ENCODE measurements at regions not wholly inside any gene's neighbourhood (a gene's known extent, or its start where the extent isn't known, plus 50 kb on each side); places are given as distances from the start of the nearest gene placed in this dataset.

- Histone ChIP-seq H3K79me2 (ENCODE audit: control insufficient read depth, insufficient read depth, low read length) (no peaks in the 10 kb centered on the region), H4K20me1 (ENCODE audit: control insufficient read depth, extremely low read depth, insufficient read depth, low read length) (no peaks in the 10 kb centered on the region), H2AFZ (ENCODE audit: low read length) (no peak overlapping the region), H3K9me3 (ENCODE audit: control insufficient read depth, insufficient read depth, low read depth, low read length) (no peaks in the 10 kb centered on the region), H3K4me3 (replicated peaks in 1 of 4; ENCODE audit: control extremely low read depth in 1 of 4, insufficient read depth in 1 of 4, low read depth in 3 of 4, low read length in 4 of 4) (no peak overlapping the region), H3K27me3 (ENCODE audit: control insufficient read depth, insufficient read depth, low read length) (no peaks in the 10 kb centered on the region), H3K27ac (ENCODE audit: insufficient read depth, low read length) (no peak overlapping the region), H3K4me1 (ENCODE audit: control insufficient read depth, extremely low read depth, insufficient read depth, low read length) (no peaks in the 10 kb centered on the region), H3K4me2 (ENCODE audit: extremely low read depth, insufficient read depth, low read length) (no peak overlapping the region), H3K9ac (ENCODE audit: insufficient read depth, low read length) (no peak overlapping the region), H3K36me3 (ENCODE audit: control insufficient read depth, insufficient read depth, low read length) (no peaks in the 10 kb centered on the region)
- TF ChIP-seq EZH2 (IDR thresholded peaks at IDR 0.05; ENCODE audit: low read length, missing control alignments) = no peak
- TF ChIP-seq, protein P1, sequence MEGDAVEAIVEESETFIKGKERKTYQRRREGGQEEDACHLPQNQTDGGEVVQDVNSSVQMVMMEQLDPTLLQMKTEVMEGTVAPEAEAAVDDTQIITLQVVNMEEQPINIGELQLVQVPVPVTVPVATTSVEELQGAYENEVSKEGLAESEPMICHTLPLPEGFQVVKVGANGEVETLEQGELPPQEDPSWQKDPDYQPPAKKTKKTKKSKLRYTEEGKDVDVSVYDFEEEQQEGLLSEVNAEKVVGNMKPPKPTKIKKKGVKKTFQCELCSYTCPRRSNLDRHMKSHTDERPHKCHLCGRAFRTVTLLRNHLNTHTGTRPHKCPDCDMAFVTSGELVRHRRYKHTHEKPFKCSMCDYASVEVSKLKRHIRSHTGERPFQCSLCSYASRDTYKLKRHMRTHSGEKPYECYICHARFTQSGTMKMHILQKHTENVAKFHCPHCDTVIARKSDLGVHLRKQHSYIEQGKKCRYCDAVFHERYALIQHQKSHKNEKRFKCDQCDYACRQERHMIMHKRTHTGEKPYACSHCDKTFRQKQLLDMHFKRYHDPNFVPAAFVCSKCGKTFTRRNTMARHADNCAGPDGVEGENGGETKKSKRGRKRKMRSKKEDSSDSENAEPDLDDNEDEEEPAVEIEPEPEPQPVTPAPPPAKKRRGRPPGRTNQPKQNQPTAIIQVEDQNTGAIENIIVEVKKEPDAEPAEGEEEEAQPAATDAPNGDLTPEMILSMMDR (conservative IDR thresholded peaks at IDR 0.05 in 1 of 2, IDR thresholded peaks at IDR 0.05 in 1 of 2; ENCODE audit: low read depth in 1 of 2, low read length in 2 of 2) = no peak
- no peak for DNase-seq (ENCODE audit: low read depth in 2 of 2)
These were observed 992.7 kb upstream of the USP15 start for GRCh38 chr12:61267474-61267873.

DNA sequence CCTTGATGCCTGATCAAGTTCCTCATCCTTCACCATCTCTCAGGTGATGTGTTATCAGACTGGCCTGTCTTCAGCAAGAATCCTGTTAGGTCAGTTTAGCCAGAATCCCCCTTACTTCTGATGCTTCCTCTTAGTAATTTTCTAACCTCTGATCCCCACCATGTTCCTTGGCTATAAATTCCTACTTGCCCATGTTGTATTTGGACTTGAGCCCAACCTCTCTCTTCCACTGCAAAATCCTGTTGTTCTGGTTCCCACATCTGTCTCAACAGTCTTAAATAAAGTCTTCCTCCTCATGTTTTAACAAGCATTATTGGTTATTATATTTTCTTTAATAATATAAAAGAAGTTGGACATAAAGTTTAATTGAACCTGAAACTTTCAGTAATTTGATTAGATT is 987.8 kb upstream of the USP15 start:
- no peak for TF ChIP-seq EZH2 (IDR thresholded peaks at IDR 0.05; ENCODE audit: low read length, missing control alignments)
- TF ChIP-seq, protein P1 (conservative IDR thresholded peaks at IDR 0.05 in 1 of 2, IDR thresholded peaks at IDR 0.05 in 1 of 2; ENCODE audit: low read depth in 1 of 2, low read length in 2 of 2) = no peak
- no peaks in the 10 kb centered on the region for H3K36me3 ChIP-seq (ENCODE audit: control insufficient read depth, insufficient read depth, low read length)
- H4K20me1 ChIP-seq (ENCODE audit: control insufficient read depth, extremely low read depth, insufficient read depth, low read length) = no peaks in the 10 kb centered on the region
- no peaks in the 10 kb centered on the region for H3K79me2 ChIP-seq (ENCODE audit: control insufficient read depth, insufficient read depth, low read length)
- H3K4me1 ChIP-seq (ENCODE audit: control insufficient read depth, extremely low read depth, insufficient read depth, low read length) = no peaks in the 10 kb centered on the region
- H3K27ac ChIP-seq (ENCODE audit: insufficient read depth, low read length) = no peak overlapping the region
- peak in 1 of 2 donors; percentile 0 for DNase-seq (ENCODE audit: low read depth in 2 of 2)
- no peaks in the 10 kb centered on the region for H3K9me3 ChIP-seq (ENCODE audit: control insufficient read depth, insufficient read depth, low read depth, low read length)
- H2AFZ ChIP-seq (ENCODE audit: low read length) = no peak overlapping the region
- H3K4me2 ChIP-seq (ENCODE audit: extremely low read depth, insufficient read depth, low read length) = no peak overlapping the region
- H3K4me3 ChIP-seq (replicated peaks in 1 of 4; ENCODE audit: control extremely low read depth in 1 of 4, insufficient read depth in 1 of 4, low read depth in 3 of 4, low read length in 4 of 4) = no peak overlapping the region
- H3K27me3 ChIP-seq (ENCODE audit: control insufficient read depth, insufficient read depth, low read length) = no peaks in the 10 kb centered on the region
- H3K9ac ChIP-seq (ENCODE audit: insufficient read depth, low read length) = no peak overlapping the region

DNA sequence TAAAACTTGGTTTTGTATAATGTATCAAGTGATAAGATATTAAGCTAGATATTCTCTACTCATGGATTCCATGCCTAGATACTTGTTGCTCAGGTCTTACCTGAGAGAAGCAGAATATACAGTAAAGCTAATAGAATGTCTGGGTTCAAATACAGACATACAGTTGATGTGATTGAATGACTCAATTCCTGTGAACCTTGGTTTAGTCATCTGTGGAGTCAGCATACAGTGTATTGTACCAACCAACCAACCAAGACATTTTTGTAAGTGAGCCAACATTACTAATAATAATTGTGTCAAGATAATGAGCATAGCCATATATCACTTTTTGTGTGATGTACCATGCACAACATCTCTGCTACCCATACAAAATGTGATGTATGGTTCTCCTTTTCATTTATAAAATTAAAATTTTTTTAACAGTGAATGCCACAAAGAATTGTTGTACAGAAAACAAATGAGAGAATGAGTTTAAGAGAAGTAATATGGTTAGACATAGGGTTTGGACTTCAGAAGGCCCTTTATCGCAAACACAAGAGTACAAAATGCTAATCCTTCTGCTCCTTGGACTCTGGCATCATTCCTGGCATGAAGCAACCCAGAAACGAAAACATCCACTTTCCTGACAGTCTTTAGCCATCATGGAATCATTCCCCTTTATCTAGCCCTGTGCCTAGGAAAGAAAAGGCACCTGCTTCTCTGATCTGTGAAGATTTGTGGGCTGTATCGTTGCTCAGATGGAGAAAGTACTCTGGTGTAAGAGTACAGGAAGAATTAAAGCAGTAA is 977.2 kb upstream of the USP15 start:
- no peaks in the 10 kb centered on the region for H3K36me3 ChIP-seq (ENCODE audit: control insufficient read depth, insufficient read depth, low read length)
- no peak overlapping the region for H3K4me3 ChIP-seq (replicated peaks in 1 of 4; ENCODE audit: control extremely low read depth in 1 of 4, insufficient read depth in 1 of 4, low read depth in 3 of 4, low read length in 4 of 4)
- H3K4me2 ChIP-seq (ENCODE audit: extremely low read depth, insufficient read depth, low read length) = no peak overlapping the region
- TF ChIP-seq, protein P1 (conservative IDR thresholded peaks at IDR 0.05 in 1 of 2, IDR thresholded peaks at IDR 0.05 in 1 of 2; ENCODE audit: low read depth in 1 of 2, low read length in 2 of 2) = no peak
- TF ChIP-seq EZH2 (IDR thresholded peaks at IDR 0.05; ENCODE audit: low read length, missing control alignments) = no peak
- H4K20me1 ChIP-seq (ENCODE audit: control insufficient read depth, extremely low read depth, insufficient read depth, low read length) = no peaks in the 10 kb centered on the region
- no peaks in the 10 kb centered on the region for H3K27me3 ChIP-seq (ENCODE audit: control insufficient read depth, insufficient read depth, low read length)
- no peak overlapping the region for H3K9ac ChIP-seq (ENCODE audit: insufficient read depth, low read length)
- H3K9me3 ChIP-seq (ENCODE audit: control insufficient read depth, insufficient read depth, low read depth, low read length) = no peaks in the 10 kb centered on the region
- no peaks in the 10 kb centered on the region for H3K4me1 ChIP-seq (ENCODE audit: control insufficient read depth, extremely low read depth, insufficient read depth, low read length)
- no peak overlapping the region for H3K27ac ChIP-seq (ENCODE audit: insufficient read depth, low read length)
- no peaks in the 10 kb centered on the region for H3K79me2 ChIP-seq (ENCODE audit: control insufficient read depth, insufficient read depth, low read length)
- DNase-seq (ENCODE audit: low read depth in 2 of 2) = peak; percentile 2 to 9
- no peak overlapping the region for H2AFZ ChIP-seq (ENCODE audit: low read length)

Data from fibroblast of lung (primary cell).